Suppressor macrophage (primary cell): ENCODE measurements at regions not wholly inside any gene's neighbourhood (a gene's known extent, or its start where the extent isn't known, plus 50 kb on each side); places are given as distances from the start of the nearest gene placed in this dataset.

Source experiments
- DNase-seq, 4 experiments: peaks; one replicate each; pipeline ENCODE4 v3.0.0-alpha.2; 2020 to 2022

DNA sequence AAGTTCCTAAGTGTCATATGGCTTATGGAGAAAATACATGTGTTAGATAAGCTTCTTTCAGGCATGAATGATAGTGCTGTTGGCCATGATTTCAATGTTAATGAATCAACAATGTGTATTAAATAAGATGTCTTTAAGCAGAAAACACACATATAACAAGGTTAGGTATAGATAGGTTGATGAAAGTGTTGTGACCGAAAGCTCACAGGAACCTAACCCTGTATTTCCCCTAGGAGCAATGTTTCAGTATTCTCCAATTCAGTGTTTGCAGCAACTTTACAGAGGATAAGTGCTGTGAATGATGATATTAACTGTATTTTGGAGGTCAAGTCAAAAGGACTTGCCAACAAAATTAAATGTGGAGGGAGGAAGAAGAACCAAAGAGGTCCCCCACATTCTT, 82.8 kb upstream of the PRDM11 start:
- DNase-seq, result no peak

DNA sequence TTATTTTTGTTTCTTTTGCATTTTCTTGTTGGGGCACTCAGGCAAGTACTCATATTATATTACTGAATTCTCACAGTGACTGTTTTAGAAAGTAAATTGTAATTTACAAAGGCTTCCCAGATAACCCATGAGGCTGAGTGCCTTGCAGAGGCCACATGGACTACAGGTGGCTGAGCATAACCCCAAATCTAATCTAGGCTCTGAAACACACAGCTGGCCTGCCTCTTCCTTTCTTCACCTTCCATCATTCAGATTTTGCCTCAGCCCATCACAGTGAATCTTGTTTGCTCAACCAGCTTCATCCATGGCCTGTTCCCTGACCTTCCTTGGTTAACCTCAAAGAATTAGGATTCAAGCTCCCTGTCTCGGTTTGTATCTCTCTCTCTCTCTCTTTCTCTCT, 78.5 kb upstream of the PRDM11 start:
- no peak for DNase-seq

DNA sequence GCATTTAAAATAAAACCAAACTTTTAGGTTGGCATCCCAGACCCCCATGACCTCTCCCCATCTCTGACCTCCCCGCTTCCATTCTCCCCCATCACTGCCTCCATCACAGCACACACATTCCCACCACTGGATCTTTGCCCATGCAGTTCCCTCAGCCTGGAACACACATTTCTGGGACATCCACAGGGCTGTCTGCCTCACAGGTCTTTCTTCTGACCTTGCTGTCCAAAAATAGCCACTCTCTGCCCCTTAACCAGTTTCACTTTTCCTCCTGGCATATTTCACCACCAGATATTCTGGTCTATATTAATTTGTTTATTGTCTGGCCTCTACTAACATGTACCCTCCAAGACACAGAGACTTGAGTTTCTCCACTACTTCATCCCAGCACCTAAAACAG, 75.2 kb upstream of the PRDM11 start:
- DNase-seq, result no peak

DNA sequence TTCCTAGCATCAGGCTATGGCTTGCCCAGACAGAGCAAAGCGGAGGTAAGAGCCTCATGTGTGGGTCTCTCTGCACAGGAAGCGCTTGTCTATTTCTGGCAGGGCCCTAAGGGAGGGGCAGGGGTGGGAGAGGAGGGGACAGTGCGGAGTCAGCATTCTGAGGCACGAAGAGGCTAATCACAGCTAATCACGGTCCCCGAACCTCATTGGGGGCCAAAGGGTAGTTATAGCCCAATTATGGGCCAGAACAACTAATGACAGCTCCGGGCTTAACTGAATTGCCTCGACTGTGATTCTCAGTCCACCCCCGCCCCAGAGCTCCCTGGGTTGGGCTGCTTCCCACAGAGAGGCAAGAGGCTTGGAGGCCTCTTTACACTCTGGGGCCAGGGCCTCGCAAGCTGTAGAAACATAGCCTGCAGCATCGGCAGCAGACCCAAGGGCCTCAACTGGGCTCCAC, 72.7 kb upstream of the PRDM11 start:
- DNase-seq, result peak in 1 of 4 experiments; percentile 18

DNA sequence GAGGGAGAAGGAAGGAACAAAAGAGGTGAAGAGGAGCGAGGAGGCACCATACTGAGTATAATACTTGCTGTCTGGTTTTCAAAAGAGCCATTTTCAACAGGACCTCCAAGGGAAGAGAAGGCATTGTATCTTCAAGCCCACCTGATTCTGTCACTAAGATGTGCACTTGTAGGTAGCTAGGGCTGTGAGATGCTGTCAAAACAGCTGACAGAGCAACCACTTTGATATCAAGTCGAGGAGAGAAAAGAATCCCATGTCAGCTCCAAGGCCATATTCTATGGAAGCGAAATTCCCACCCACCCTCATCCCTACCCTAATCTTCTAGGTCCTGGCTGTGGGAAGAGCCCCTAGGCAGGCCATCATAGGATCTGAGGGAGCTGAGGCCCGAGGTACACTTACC, 70.9 kb upstream of the PRDM11 start:
- no peak for DNase-seq

DNA sequence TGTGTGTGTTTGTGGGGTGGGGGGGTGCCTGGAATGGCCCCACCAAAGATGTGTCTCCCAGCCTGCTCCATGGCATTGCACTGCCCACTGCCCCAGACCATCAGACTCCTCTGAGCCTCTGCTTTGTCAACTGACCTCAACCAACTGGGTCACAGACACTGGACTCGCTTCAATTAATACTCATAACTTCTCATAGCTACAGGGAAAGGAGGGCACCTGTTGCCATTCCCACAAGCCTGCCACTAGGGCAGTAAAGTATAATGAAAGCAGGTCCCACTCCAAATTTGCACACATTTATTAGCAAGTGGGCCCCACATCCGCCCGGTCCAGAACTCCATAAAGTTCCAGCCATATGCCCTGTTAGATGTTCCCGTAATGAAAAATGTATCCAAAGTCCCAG, 70.5 kb upstream of the PRDM11 start:
- no peak for DNase-seq

DNA sequence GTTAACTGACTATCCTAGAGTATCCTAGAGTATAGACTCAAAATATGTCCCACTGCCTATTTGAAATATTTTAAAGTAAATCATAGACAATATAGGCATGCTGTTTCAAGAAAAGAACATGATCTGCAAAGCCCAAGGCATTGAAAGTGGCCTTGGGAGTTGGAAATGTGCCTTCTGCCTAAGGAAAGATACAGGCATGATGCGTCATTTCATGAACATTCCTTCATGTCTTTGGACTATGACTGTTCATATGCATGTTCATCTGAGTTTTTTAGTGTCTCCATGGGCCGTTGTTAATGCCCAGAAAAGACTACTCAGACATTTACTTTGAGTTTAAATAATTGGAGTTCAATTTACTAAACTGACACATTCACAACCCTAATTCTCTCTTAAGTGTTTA, 69.7 kb upstream of the PRDM11 start:
- DNase-seq, result no peak

DNA sequence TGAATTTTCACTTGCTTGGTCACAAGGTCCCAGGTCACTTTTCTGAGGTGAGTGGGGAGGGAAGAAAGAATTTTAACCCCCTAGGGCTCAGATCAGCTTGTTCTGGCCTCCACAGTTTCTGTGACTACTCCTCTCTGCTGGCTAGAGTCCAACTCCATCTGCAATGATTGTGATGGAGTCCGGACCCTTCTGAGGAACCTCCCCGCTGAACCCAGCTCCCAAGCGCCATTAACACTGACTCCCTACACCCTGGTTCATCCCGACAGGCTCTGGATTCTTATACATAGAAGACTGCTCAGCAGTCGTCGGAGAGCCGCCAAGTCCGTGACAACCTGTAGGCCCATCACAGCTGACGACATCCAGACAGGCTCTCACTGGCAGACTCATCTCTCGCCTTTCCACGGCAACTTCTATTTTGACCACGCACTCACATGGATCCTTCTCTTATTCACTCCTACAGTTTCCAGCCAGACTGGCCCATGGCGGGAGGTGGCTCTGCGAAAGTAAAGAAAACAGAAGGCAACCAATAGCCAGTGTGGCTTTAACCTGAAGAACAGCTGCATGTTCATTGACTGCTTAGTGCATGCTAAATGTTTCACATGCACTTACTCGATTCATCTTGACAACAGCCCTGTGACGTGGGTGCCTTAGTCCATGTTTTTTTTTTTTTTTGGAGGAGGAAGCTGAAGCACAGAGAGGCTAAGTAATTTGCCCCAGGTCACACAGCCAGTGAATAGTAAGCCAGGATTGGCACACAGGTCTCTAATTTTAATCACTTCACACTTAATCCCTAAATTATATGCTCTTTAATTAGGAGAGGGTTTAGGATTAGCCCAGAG, 68.0 kb upstream of the PRDM11 start:
- peak in 1 of 4 experiments; percentile 6 for DNase-seq

DNA sequence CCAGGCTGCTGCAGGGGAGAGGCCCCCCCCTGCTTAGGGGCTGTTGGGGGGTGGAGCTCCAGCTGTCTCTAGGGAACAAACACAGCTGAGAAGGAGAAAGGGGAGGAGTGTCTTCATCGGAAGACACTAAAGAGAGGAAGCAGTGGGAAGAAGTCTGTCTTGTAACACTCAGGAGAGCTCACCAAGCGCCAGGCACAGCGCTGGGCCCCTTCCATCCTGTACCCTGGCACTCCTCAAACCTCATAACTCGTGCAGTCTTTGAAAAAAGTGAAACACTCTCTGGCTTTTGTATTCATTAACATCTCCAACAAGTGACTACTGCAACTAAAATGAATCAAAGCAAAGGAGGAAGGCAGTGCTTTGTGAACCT, 67.4 kb upstream of the PRDM11 start:
- peak; percentile 51 to 81 (median 78) for DNase-seq

DNA sequence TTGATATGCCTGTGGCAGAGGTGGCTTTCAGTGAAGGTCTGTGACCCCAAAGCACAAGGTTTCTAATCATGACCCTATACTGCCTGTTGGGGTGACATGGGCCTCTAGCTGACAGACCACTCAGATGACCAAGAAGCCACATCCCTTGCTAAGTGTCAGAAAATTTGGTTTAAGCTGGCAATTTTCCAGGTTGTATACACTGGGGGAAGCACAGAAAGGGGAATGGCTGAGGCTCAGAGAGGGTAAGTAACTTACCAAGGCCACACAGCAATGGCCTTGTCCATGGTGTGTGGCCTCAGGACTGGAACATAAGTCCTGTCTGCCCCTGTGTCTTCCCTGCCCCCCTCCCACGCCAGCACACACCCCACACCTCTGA, 66.9 kb upstream of the PRDM11 start:
- peak in 1 of 4 experiments; percentile 24 for DNase-seq

DNA sequence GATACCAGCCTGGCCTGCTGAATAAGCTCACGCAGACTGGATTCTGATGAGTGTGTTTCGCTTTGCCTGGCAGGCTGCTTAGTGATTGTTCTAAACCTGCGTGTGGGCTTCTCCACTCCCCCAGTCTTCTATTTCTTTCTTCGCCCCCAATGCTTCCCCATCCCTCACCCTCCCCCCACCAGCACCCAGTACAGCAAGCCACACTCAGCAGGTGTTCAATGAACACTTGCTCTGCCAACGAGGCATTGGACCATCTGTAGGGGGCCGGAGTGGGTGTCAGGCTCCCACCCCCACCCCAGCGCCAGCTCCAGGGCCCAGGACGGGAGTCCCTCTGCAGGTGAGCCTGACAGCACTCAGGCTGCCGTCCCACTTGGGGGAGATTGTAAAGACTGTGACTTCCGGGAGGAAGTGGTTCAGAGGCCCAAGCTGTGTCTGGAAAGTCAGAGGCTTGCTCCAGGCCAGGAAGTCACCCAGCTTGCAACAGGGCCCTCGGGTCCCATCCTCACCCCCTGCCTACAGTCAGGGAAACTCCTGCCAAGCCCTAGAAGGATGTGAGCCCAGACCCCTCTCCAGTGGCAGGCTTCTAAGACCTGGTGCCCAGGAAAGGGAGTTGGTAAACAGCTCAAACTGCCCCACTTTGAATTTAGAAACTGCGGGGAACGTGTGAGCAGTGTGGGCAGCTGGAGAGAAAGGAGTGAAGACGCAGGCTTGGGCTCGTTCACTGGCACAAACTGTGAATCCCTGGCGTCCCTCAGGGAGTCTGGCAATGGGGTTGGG, 66.3 kb upstream of the PRDM11 start:
- DNase-seq, result peak; percentile 49 to 78 (median 77)

DNA sequence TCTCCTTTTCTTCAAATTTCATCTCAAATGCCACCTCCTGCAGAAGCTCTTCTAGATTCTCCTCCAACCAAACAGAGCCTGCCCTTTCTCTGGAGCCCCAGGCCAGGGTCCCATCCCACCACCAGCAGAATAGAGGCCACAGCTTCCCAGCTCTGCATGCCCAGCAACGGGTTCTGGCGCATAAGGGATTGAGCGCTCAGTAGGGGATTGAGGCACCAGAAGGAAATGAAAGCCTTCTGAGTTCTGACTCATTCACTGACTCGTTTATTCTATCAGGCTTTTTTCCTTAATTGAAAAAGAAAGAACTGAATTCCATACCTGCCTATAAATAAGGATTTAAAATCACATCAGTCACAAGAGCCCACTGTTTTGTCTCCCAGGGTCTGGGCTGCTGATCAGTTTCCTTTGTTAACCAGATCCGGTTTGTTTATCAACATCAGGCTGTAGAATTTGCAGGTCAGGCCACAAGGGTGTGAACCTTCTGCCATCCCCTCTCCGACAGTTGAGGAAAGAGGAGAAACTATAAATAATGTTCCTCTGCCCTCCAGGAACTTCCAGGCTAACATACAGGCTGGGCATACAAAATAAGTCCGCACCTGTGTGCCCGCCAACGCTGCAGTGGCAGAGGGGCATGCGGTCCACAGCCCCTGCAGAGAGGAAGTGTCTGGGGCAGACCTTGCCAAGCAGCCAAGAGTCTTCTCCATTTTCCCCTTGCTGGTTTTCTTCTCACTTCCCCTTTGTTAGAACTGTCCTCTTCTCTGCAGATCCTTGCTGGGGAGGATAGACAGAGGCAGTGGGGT, 63.5 kb upstream of the PRDM11 start:
- DNase-seq, result peak; percentile 55 to 76 (median 71)

DNA sequence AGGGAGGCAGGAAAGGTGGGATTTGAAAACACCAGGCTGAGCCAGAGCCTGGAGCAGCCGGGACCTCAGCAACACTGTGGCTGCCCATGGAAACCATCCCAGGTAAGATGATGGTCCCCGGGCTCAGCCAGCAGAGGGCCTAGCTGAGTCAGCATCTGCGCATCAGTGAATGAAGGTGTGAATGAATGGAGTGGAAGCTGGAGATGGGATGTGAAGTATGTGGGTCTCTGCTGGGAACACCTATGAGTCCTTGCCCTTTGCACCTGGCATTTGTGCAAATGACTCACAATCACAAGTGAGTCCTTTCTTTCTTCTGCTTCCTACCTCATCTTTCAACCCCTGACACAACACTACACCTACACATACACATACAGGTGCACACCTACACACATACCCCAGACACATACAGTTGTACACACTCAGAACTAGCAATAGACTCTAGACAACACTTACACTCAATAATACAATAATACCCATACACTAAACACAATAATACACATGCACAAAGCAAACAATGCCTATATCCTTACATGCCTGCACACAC, 62.8 kb upstream of the PRDM11 start:
- no peak for DNase-seq

DNA sequence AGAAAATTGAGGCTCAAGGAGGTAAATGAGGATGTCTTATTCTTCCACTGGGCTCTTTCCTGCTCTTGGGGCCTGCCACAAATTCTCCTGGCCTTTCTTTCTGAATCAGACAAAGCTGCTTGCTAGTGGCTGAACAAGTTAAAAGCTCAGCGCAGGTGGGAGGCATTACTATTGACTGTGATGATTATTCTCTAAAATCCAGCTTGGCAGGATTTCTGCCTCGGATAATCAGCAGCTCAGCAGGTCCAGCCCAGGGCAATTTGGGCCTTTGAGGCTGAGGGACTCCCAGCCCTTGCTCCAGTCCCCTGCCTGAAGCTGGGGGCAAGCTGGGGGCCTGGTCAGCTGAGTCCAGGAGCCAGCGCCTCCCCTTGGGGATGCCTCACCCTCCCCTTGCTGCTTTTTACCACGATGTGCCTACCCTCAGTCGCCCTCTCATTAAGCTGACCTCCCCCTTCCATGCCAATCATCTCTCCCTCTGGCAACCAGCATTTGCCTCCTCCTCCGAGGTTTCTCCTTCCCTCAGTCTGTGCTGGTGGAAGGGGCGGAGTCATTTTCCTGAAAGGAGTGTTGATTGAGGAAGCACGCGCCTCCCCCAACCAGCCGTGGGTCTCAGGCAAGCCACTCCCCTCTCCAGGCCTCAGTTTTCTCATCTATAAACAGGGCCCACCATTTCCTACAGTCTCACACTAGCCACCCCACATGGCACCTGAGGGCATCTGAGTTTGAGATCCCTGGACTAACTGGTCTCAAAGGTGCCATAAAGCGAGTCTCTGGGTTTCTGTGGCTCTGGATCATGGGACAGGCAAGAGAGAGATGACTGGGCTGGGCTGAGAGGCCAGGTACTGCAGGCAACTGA, 60.6 kb upstream of the PRDM11 start:
- no peak for DNase-seq

DNA sequence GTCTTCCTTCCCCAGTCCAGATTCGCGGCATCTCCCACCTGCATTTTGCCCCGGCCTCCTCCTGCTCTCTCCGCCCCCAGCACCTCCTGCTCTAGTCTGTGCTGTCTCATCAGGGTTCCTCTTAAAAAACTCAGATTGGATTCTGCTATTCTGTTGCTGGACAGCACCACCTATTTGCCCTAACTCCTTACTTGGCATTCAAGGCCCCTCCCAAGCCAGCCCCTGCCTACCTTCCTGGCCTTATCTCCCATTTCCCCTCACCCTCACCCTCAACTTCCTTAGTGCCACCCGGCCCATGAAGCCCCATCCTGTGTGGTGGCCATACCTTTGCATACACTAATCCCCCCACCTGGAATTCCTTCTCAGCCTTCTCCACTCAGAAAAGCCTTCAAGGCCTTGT, 59.9 kb upstream of the PRDM11 start:
- DNase-seq, result no peak

DNA sequence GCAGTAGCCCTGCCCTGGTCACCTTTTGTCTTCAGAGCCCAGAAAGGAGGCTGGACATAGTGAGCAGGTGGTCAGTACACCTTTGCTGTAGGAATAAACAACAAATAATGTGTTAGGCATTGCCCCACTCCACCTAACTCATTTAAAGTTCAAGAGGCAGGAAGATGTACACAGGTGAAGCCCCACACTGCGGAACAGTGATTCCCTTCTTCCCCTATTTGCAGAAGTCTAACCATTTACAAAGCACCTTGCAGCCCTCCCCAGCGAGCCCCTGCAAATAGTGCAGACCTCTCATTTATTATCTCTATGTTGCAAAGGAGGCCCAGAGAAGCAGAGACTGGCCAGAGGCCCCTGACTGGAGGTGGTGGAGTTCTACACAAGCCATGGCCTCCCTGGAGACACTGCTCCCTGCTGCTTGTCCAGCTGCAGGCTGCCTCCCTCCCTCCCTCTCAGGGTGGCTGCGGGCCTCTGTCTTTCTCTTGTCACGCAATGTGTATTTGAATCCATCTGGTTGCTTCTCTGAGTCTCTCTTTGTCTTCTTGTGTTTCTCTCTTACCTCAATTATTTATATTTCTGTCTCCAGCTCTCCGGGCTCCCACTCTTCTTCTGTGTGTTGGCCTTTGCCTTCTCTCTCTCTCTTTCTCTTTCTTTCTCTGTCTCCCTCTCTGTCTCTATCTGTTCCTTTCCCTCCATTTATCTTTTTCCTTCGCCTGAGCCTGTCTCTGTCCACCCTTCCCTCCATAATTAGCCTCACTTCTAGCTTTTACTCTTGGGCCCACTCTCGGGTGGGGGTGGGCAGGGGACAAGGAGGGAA, 59.1 kb upstream of the PRDM11 start:
- no peak for DNase-seq

DNA sequence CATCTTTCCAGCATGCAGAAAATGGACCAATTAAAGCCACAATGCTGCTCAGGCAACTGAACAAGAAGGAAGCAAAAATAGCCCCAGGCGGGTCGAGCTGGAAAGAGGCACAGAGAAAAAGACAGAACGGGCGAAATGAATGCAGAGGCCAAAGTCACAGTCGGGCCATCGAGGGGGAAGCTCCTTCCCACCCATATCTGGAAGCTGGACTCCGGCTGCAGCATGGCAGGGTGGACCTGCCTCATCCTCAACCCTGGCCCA, 58.6 kb upstream of the PRDM11 start:
- no peak for DNase-seq

DNA sequence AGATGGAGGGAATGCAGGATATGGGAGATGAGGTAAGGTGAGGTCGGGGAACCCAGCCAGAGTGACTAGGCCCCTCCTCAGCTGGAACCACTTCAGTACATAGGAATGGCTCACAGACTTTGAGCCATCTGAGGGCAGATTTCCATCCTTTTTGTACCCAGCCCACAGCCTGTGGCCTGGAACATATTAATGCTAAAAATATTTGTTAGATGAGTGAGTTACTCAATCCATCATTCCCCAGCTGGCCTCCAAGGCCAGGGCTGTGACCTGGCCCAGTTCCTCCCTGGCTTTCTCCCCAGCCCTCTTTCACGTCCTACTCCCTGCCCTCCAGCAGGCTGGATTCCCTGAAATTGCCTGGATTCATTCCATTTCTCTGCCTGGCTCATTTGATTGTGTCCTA, 57.2 kb upstream of the PRDM11 start:
- DNase-seq, result no peak

DNA sequence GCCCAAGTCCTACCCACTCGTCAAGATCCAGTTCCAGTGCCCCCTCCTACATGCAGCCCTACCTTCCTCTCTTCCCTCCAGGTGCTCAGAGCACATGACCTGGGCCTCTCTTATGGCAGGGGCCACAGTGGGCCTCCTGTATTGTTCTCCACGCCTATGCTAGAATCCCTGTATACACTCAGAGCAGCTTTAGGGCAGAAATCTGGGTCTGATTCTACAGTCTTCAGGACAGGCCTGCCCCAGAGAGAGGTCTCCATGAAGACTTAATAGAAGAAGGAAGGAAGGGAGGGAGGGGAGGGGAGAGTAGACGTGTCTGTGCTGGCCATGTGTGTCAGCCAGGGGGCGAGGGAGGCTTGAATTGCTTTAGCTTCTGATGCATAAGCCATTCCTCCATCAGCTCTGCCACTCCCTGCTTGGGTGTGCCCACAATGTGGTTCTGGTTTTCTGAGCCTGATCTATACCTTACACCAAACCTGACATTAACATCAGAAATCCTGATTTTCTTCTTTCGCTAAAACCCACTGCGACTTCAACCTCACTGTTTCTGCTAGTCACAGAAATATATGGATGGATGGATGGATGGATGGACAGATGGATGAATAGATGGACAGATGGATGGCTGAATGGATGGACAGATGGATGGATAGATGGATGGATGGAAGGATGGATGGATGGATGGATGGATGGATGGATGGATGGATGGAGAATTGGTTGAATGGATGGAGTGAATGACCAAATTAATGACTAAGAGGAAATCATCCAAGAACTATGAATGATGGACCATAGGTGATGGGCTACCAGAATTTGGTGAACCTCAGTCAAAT, 56.6 kb upstream of the PRDM11 start:
- DNase-seq, result no peak

DNA sequence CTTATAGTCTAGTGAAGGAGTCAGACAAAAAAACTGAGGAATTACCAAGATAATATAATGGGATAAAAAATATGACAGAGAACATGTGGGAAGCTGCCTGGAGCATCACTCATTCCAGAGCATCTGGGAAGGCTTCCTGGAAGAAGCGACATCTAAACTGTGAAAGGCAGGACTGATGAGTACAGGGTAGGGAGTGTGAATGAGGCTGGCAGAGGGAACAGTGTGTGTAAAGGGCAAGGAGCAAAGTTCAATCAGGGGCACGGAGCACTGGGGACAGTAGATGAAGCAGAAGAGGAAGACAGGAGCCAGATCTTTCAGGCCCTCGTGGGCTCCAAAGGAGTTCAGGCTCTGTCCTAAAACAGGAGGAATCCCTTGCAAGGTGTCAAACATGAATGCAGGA, 55.8 kb upstream of the PRDM11 start:
- no peak for DNase-seq
